GM23338 (cell line): ENCODE measurements at regions not wholly inside any gene's neighbourhood (a gene's known extent, or its start where the extent isn't known, plus 50 kb on each side); places are given as distances from the start of the nearest gene placed in this dataset.

Source experiments
- ATAC-seq: fragments of 200-7000 bp; cut with Tn5 transposase; 3 replicates; pipeline ENCODE4 v1.9.1; 2020
- DNase-seq: peaks from one replicate; pipeline ENCODE4 v3.0.0-alpha.2; 2015; ENCODE audit warnings: low spot score
- H2AFZ ChIP-seq: fragments of 200-600 bp; sonication (generic); 2 replicates; pipeline ENCODE4 v1.8.0; 2016; ENCODE audit warnings: antibody characterized with exemption, mild to moderate bottlenecking, moderate library complexity
- H3F3A ChIP-seq: fragments of 200-600 bp; sonication (generic); replicated peaks from 2 replicates; pipeline ENCODE4 v1.8.0; 2017; ENCODE audit warnings: antibody characterized with exemption, mixed run types, low read depth
- H3K27ac ChIP-seq: fragments of 200-600 bp; sonication (generic); 2 replicates; pipeline ENCODE4 v1.6.1; 2016; ENCODE audit warnings: low read depth
- H3K27me3 ChIP-seq: fragments of 200-600 bp; sonication (generic); 2 replicates; pipeline ENCODE4 v1.8.0; 2016; ENCODE audit warnings: mild to moderate bottlenecking, mixed run types, moderate library complexity; ENCODE audit not compliant: insufficient read depth
- H3K36me3 ChIP-seq: fragments of 200-600 bp; sonication (generic); 2 replicates; pipeline ENCODE4 v1.8.0; 2016; ENCODE audit warnings: mild to moderate bottlenecking; ENCODE audit not compliant: insufficient read depth
- H3K4me1 ChIP-seq: fragments of 200-600 bp; sonication (generic); 2 replicates; pipeline ENCODE4 v1.8.0; 2016; ENCODE audit warnings: mild to moderate bottlenecking, moderate library complexity; ENCODE audit not compliant: insufficient read depth
- H3K4me2 ChIP-seq: fragments of 200-600 bp; sonication (generic); 2 replicates; pipeline ENCODE4 v1.7.1; 2017; ENCODE audit warnings: mixed run types
- H3K4me3 ChIP-seq: fragments of 200-600 bp; sonication (generic); 2 replicates; pipeline ENCODE4 v1.6.1; 2016; ENCODE audit warnings: mixed run types
- H3K79me2 ChIP-seq: fragments of 200-600 bp; sonication (generic); replicated peaks from 2 replicates; pipeline ENCODE4 v1.8.0; 2017; ENCODE audit warnings: mild to moderate bottlenecking; ENCODE audit not compliant: insufficient read depth
- H3K9me2 ChIP-seq: fragments of 200-600 bp; sonication (generic); 2 replicates; pipeline ENCODE4 v1.8.0; 2017; ENCODE audit not compliant: insufficient read depth
- H4K20me1 ChIP-seq: fragments of 200-600 bp; sonication (generic); replicated peaks from 2 replicates; pipeline ENCODE4 v1.8.0; 2017; ENCODE audit warnings: mild to moderate bottlenecking; ENCODE audit not compliant: insufficient read depth
- H3K27ac Mint-ChIP-seq: 2 replicates; pipeline ENCODE4 v1.8.0; 2020; ENCODE audit warnings: inconsistent platforms, mild to moderate bottlenecking, moderate library complexity, mixed read lengths
- H3K27me3 Mint-ChIP-seq: 3 replicates; pipeline ENCODE4 v1.8.0; 2022; ENCODE audit warnings: low read depth, mild to moderate bottlenecking, moderate library complexity, mixed read lengths, inconsistent platforms; ENCODE audit not compliant: insufficient read depth, poor library complexity
- H3K36me3 Mint-ChIP-seq: 3 replicates; pipeline ENCODE4 v1.8.0; 2021; ENCODE audit warnings: low read depth, mild to moderate bottlenecking, inconsistent platforms, moderate library complexity, mixed read lengths
- H3K4me1 Mint-ChIP-seq: 3 replicates; pipeline ENCODE4 v1.8.0; 2020; ENCODE audit warnings: mild to moderate bottlenecking, inconsistent platforms, mixed read lengths
- H3K4me3 Mint-ChIP-seq: 3 replicates; pipeline ENCODE4 v1.8.0; 2021; ENCODE audit warnings: moderate library complexity, mild to moderate bottlenecking, inconsistent platforms, mixed read lengths
- H3K9me3 Mint-ChIP-seq: 3 replicates; pipeline ENCODE4 v1.8.0; 2020; ENCODE audit warnings: moderate library complexity, mild to moderate bottlenecking, inconsistent platforms, mixed read lengths
- CREB1 ChIP-seq: fragments of 250-450 bp; sonication (Bioruptor Pico); IDR thresholded peaks from 2 replicates; pipeline ENCODE4 v1.5.0; 2020; ENCODE audit warnings: low read depth, mild to moderate bottlenecking, moderate library complexity
- EZH2phosphoT487 ChIP-seq: fragments of 200-600 bp; sonication (generic); IDR thresholded peaks from one replicate; pipeline ENCODE4 v1.8.1; 2018; ENCODE audit warnings: antibody characterized with exemption; ENCODE audit not compliant: unreplicated experiment
- JUNB ChIP-seq: IDR thresholded peaks from one replicate; pipeline ENCODE4 v1.6.1; 2016; ENCODE audit warnings: antibody characterized with exemption; ENCODE audit not compliant: unreplicated experiment
- STAT1 ChIP-seq: IDR thresholded peaks from one replicate; pipeline ENCODE4 v1.6.1; 2016; ENCODE audit warnings: antibody characterized with exemption; ENCODE audit not compliant: unreplicated experiment
- ZNF114 ChIP-seq: fragments of 250-450 bp; sonication (Bioruptor Pico); IDR thresholded peaks from 2 replicates; pipeline ENCODE4 v1.5.0; 2020; ENCODE audit warnings: mild to moderate bottlenecking, moderate library complexity
- TF ChIP-seq, protein P1 (sequence below): IDR thresholded peaks from one replicate; pipeline ENCODE4 v1.6.1; 2018; ENCODE audit warnings: antibody characterized with exemption; ENCODE audit not compliant: unreplicated experiment
- TF ChIP-seq, protein P2 (sequence below), 2 experiments: fragments of 200-600 bp in 1 of 2; sonication (generic) in 1 of 2; conservative IDR thresholded peaks; 2 replicates each; pipeline versions ENCODE4 v1.5.1 to v1.6.1; 2016 to 2017; ENCODE audit warnings: antibody characterized with exemption in 2 of 2, low read depth in 2 of 2, mild to moderate bottlenecking in 2 of 2, moderate library complexity in 1 of 2
- TF ChIP-seq, protein P3 (sequence below): IDR thresholded peaks from 2 replicates; pipeline ENCODE4 v1.6.1; 2016; ENCODE audit warnings: antibody characterized with exemption

- TF ChIP-seq, protein P1, sequence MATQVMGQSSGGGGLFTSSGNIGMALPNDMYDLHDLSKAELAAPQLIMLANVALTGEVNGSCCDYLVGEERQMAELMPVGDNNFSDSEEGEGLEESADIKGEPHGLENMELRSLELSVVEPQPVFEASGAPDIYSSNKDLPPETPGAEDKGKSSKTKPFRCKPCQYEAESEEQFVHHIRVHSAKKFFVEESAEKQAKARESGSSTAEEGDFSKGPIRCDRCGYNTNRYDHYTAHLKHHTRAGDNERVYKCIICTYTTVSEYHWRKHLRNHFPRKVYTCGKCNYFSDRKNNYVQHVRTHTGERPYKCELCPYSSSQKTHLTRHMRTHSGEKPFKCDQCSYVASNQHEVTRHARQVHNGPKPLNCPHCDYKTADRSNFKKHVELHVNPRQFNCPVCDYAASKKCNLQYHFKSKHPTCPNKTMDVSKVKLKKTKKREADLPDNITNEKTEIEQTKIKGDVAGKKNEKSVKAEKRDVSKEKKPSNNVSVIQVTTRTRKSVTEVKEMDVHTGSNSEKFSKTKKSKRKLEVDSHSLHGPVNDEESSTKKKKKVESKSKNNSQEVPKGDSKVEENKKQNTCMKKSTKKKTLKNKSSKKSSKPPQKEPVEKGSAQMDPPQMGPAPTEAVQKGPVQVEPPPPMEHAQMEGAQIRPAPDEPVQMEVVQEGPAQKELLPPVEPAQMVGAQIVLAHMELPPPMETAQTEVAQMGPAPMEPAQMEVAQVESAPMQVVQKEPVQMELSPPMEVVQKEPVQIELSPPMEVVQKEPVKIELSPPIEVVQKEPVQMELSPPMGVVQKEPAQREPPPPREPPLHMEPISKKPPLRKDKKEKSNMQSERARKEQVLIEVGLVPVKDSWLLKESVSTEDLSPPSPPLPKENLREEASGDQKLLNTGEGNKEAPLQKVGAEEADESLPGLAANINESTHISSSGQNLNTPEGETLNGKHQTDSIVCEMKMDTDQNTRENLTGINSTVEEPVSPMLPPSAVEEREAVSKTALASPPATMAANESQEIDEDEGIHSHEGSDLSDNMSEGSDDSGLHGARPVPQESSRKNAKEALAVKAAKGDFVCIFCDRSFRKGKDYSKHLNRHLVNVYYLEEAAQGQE = no peak
These were observed 567.5 kb downstream of the BCL11A start (continued) for GRCh38 chr2:59985923-59986322.

GRCh38 chr2:59974051-59974766, 579.2 kb downstream of the BCL11A start:
- no peaks in the 10 kb centered on the region for H3K27me3 Mint-ChIP-seq
- H3K9me3 Mint-ChIP-seq = no peaks in the 10 kb centered on the region
- H3K27ac Mint-ChIP-seq = no peak overlapping the region
- Histone ChIP-seq H3K79me2 (no peaks in the 10 kb centered on the region), H2AFZ (no peak overlapping the region), H3K36me3 (no peaks in the 10 kb centered on the region), H3K4me2 (no peak overlapping the region), H3K27me3 (no peaks in the 10 kb centered on the region), H3K27ac (no peak overlapping the region), H4K20me1 (no peaks in the 10 kb centered on the region), H3K4me1 (peaks cover 5% of the 10 kb centered on the region; the same call in 1 of the 2 replicates), H3K4me3 (no peak overlapping the region), H3F3A (no peaks in the 10 kb centered on the region), H3K9me2 (no peaks in the 10 kb centered on the region; the same call in 1 of the 2 replicates)
- no peak overlapping the region for H3K4me3 Mint-ChIP-seq
- ATAC-seq (no peak), DNase-seq (no peak)
- H3K4me1 Mint-ChIP-seq = peaks cover 9% of the 10 kb centered on the region
- H3K36me3 Mint-ChIP-seq = no peaks in the 10 kb centered on the region
- TF ChIP-seq STAT1 (no peak), ZNF114 (CRISPR knock-in tag) (no peak), CREB1 (CRISPR knock-in tag) (no peak), JUNB (no peak), EZH2phosphoT487 (no peak)
- TF ChIP-seq, protein P1 = no peak
- TF ChIP-seq, protein P2, sequence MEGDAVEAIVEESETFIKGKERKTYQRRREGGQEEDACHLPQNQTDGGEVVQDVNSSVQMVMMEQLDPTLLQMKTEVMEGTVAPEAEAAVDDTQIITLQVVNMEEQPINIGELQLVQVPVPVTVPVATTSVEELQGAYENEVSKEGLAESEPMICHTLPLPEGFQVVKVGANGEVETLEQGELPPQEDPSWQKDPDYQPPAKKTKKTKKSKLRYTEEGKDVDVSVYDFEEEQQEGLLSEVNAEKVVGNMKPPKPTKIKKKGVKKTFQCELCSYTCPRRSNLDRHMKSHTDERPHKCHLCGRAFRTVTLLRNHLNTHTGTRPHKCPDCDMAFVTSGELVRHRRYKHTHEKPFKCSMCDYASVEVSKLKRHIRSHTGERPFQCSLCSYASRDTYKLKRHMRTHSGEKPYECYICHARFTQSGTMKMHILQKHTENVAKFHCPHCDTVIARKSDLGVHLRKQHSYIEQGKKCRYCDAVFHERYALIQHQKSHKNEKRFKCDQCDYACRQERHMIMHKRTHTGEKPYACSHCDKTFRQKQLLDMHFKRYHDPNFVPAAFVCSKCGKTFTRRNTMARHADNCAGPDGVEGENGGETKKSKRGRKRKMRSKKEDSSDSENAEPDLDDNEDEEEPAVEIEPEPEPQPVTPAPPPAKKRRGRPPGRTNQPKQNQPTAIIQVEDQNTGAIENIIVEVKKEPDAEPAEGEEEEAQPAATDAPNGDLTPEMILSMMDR (conservative IDR thresholded peaks at IDR 0.05; ENCODE audit: low read depth in 2 of 2) = no peak
- TF ChIP-seq, protein P3, sequence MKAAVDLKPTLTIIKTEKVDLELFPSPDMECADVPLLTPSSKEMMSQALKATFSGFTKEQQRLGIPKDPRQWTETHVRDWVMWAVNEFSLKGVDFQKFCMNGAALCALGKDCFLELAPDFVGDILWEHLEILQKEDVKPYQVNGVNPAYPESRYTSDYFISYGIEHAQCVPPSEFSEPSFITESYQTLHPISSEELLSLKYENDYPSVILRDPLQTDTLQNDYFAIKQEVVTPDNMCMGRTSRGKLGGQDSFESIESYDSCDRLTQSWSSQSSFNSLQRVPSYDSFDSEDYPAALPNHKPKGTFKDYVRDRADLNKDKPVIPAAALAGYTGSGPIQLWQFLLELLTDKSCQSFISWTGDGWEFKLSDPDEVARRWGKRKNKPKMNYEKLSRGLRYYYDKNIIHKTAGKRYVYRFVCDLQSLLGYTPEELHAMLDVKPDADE = no peak
